Gastrocnemius medialis (tissue), 4 donors: ENCODE measurements at regions not wholly inside any gene's neighbourhood (a gene's known extent, or its start where the extent isn't known, plus 50 kb on each side); places are given as distances from the start of the nearest gene placed in this dataset.

Experiments used
- CTCF ChIP-seq, 5 experiments: fragments of 450-650 bp in 3 of 5; fragments of 200-600 bp in 2 of 5; sonication (generic) in 2 of 5; IDR thresholded peaks in 4 of 5; conservative IDR thresholded peaks in 1 of 5; 1 replicate in 4 of 5; 2 replicates in 1 of 5; pipeline ENCODE4 v1.5.1; 2016 to 2019; ENCODE audit warnings: antibody characterized with exemption in 5 of 5, mild to moderate bottlenecking in 3 of 5, moderate library complexity in 3 of 5
- POLR2A ChIP-seq, 2 donors: fragments of 450-650 bp; IDR thresholded peaks; one replicate each; pipeline ENCODE4 v1.6.1; 2017; ENCODE audit warnings: antibody characterized with exemption in 2 of 2, mild to moderate bottlenecking in 2 of 2, moderate library complexity in 2 of 2

GRCh38 chr15:69753867-69754266, 301.2 kb downstream of the RPLP1 start:
- TF ChIP-seq POLR2A (IDR thresholded peaks at IDR 0.05) (no peak), CTCF (IDR thresholded peaks at IDR 0.05 in 4 of 5, conservative IDR thresholded peaks at IDR 0.05 in 1 of 5) (no peak)
